ENCODE measurements at regions not wholly inside any gene's neighbourhood (a gene's known extent, or its start where the extent isn't known, plus 50 kb on each side); places are given as distances from the start of the nearest gene placed in this dataset.
"Not testable (repeated sequence)": the region's sequence is repeated elsewhere in the genome, so short reads cannot be mapped to it uniquely, and the experiment has no call there.

GRCh38 chr17:71203953-71204352 lies 916.9 kb upstream of the SOX9 start:
- TF ChIP-seq CTCF (IDR thresholded peaks at IDR 0.05): no peak
- intact Hi-C loops (cut with micrococcal nuclease): no loop called here
- Mint-ChIP-seq H3K4me1 (ENCODE audit: low read depth) (no peaks in the 10 kb centered on the region), H3K27me3 (no peaks in the 10 kb centered on the region), H3K27ac (no peak overlapping the region), H3K4me3 (no peak overlapping the region), H3K9me3 (peaks cover 7% of the 10 kb centered on the region), H3K36me3 (ENCODE audit: low read depth) (no peaks in the 10 kb centered on the region)
- CTCF ChIA-PET: no interaction called here
- no peak for ATAC-seq
- POLR2A ChIA-PET: no interaction called here
- DNase-seq: no peak

- H3K27ac Mint-ChIP-seq; DNase-seq; CTCF ChIA-PET; POLR2A ChIA-PET; H3K4me1 Mint-ChIP-seq (ENCODE audit: low read depth); intact Hi-C loops (cut with micrococcal nuclease); H3K36me3 Mint-ChIP-seq (ENCODE audit: low read depth); ATAC-seq; H3K9me3 Mint-ChIP-seq; H3K4me3 Mint-ChIP-seq; H3K27me3 Mint-ChIP-seq: not testable (repeated sequence)
Measured at GRCh38 chr17:71205951-71206350, 914.9 kb upstream of the SOX9 start.

- TF ChIP-seq CTCF (IDR thresholded peaks at IDR 0.05): no peak
- H3K4me1 Mint-ChIP-seq (ENCODE audit: low read depth): no peaks in the 10 kb centered on the region
- no peak for DNase-seq
- H3K9me3 Mint-ChIP-seq: peaks cover 12% of the 10 kb centered on the region
- intact Hi-C loops (cut with micrococcal nuclease): no loop called here
- H3K27ac Mint-ChIP-seq: no peak overlapping the region
- no peaks in the 10 kb centered on the region for H3K36me3 Mint-ChIP-seq (ENCODE audit: low read depth)
- no peak overlapping the region for H3K4me3 Mint-ChIP-seq
- no peak for ATAC-seq
- CTCF ChIA-PET: no interaction called here
- no peaks in the 10 kb centered on the region for H3K27me3 Mint-ChIP-seq
- POLR2A ChIA-PET: no interaction called here
Measured at GRCh38 chr17:71208111-71208704, 912.6 kb upstream of the SOX9 start.

- ATAC-seq (no peak), DNase-seq (no peak)
- Mint-ChIP-seq H3K4me1 (ENCODE audit: low read depth) (no peaks in the 10 kb centered on the region), H3K27me3 (no peaks in the 10 kb centered on the region), H3K4me3 (no peak overlapping the region), H3K9me3 (peaks cover 11% of the 10 kb centered on the region), H3K27ac (no peak overlapping the region), H3K36me3 (ENCODE audit: low read depth) (no peaks in the 10 kb centered on the region)
- TF ChIP-seq CTCF (IDR thresholded peaks at IDR 0.05): no peak
- intact Hi-C loops (cut with micrococcal nuclease): no loop called here
- ChIA-PET POLR2A (no interaction called here), CTCF (no interaction called here)
Measured at GRCh38 chr17:71213936-71214335, 906.9 kb upstream of the SOX9 start.

- POLR2A ChIA-PET: no interaction called here
- no peaks in the 10 kb centered on the region for H3K36me3 Mint-ChIP-seq (ENCODE audit: low read depth)
- ATAC-seq: no peak
Measured at GRCh38 chr17:71217769-71218168, 903.1 kb upstream of the SOX9 start.

More at GRCh38 chr17:71217769-71218168, 903.1 kb upstream of the SOX9 start:
- no peak overlapping the region for H3K4me3 Mint-ChIP-seq
- CTCF ChIA-PET: no interaction called here
- no peaks in the 10 kb centered on the region for H3K27me3 Mint-ChIP-seq
- H3K9me3 Mint-ChIP-seq: peaks cover 10% of the 10 kb centered on the region
- H3K27ac Mint-ChIP-seq: no peak overlapping the region
- no peak for DNase-seq
- TF ChIP-seq CTCF (IDR thresholded peaks at IDR 0.05): no peak
- H3K4me1 Mint-ChIP-seq (ENCODE audit: low read depth): no peaks in the 10 kb centered on the region
- intact Hi-C loops (cut with micrococcal nuclease): no loop called here

All from activated CD8-positive, alpha-beta T cell treated with anti-CD3 and anti-CD28 coated beads for 36 hours (primary cell).